IPS-11a (cell line): ENCODE measurements at regions not wholly inside any gene's neighbourhood (a gene's known extent, or its start where the extent isn't known, plus 50 kb on each side); places are given as distances from the start of the nearest gene placed in this dataset.

Source experiments
- H3K4me3 ChIP-seq: one replicate; pipeline ENCODE4 v1.5.1; 2013; ENCODE audit warnings: low read depth, low read length, control low read depth

- no peak overlapping the region for H3K4me3 ChIP-seq
These were observed 1106.5 kb upstream of the AUTS2 start for GRCh38 chr7:68491523-68492358.

GRCh38 chr7:68492359-68492690 is 1106.0 kb upstream of the AUTS2 start:
- H3K4me3 ChIP-seq, result no peak overlapping the region

- no peak overlapping the region for H3K4me3 ChIP-seq
These were observed 1094.9 kb upstream of the AUTS2 start for GRCh38 chr7:68503400-68503799.

- no peak overlapping the region for H3K4me3 ChIP-seq
These were observed 1093.6 kb upstream of the AUTS2 start for GRCh38 chr7:68504716-68505115.

- H3K4me3 ChIP-seq, result no peak overlapping the region
These were observed 1092.6 kb upstream of the AUTS2 start for GRCh38 chr7:68505721-68506120.

GRCh38 chr7:68507668-68508067 is 1090.6 kb upstream of the AUTS2 start:
- no peak overlapping the region for H3K4me3 ChIP-seq

- no peak overlapping the region for H3K4me3 ChIP-seq
These were observed 1089.2 kb upstream of the AUTS2 start for GRCh38 chr7:68509054-68509453.

- H3K4me3 ChIP-seq, result no peak overlapping the region
These were observed 1088.7 kb upstream of the AUTS2 start for GRCh38 chr7:68509603-68510002.

- H3K4me3 ChIP-seq, result no peak overlapping the region
These were observed 1087.0 kb upstream of the AUTS2 start for GRCh38 chr7:68511281-68511680.

- no peak overlapping the region for H3K4me3 ChIP-seq
These were observed 1085.8 kb upstream of the AUTS2 start for GRCh38 chr7:68512466-68512865.

- H3K4me3 ChIP-seq, result no peak overlapping the region
These were observed 1080.2 kb upstream of the AUTS2 start for GRCh38 chr7:68518060-68518459.

GRCh38 chr7:68524126-68524525 is 1074.1 kb upstream of the AUTS2 start:
- H3K4me3 ChIP-seq, result no peak overlapping the region

- H3K4me3 ChIP-seq, result no peak overlapping the region
These were observed 1069.1 kb upstream of the AUTS2 start for GRCh38 chr7:68529221-68529620.

GRCh38 chr7:68535266-68535665 is 1063.0 kb upstream of the AUTS2 start:
- no peak overlapping the region for H3K4me3 ChIP-seq

GRCh38 chr7:68537051-68537773 is 1061.1 kb upstream of the AUTS2 start:
- H3K4me3 ChIP-seq, result no peak overlapping the region

GRCh38 chr7:68537774-68538071 is 1060.6 kb upstream of the AUTS2 start:
- no peak overlapping the region for H3K4me3 ChIP-seq

- no peak overlapping the region for H3K4me3 ChIP-seq
These were observed 1055.4 kb upstream of the AUTS2 start for GRCh38 chr7:68542831-68543230.

GRCh38 chr7:68544851-68545250 is 1053.4 kb upstream of the AUTS2 start:
- no peak overlapping the region for H3K4me3 ChIP-seq

- H3K4me3 ChIP-seq, result no peak overlapping the region
These were observed 1051.1 kb upstream of the AUTS2 start for GRCh38 chr7:68547181-68547580.

- no peak overlapping the region for H3K4me3 ChIP-seq
These were observed 1050.5 kb upstream of the AUTS2 start for GRCh38 chr7:68547799-68548198.

- H3K4me3 ChIP-seq, result no peak overlapping the region
These were observed 1048.2 kb upstream of the AUTS2 start for GRCh38 chr7:68550027-68550426.

GRCh38 chr7:68550635-68551034 is 1047.6 kb upstream of the AUTS2 start:
- H3K4me3 ChIP-seq, result no peak overlapping the region

- H3K4me3 ChIP-seq, result no peak overlapping the region
These were observed 1041.7 kb upstream of the AUTS2 start for GRCh38 chr7:68556537-68556936.
